Fibroblast of lung (primary cell): ENCODE measurements at regions not wholly inside any gene's neighbourhood (a gene's known extent, or its start where the extent isn't known, plus 50 kb on each side); places are given as distances from the start of the nearest gene placed in this dataset.

ENCODE experiments used
- DNase-seq, 2 donors: peaks; one replicate each; pipeline versions ENCODE4 v3.0.0 to v3.0.0-alpha.2; 2010; ENCODE audit warnings: low read depth in 2 of 2
- H2AFZ ChIP-seq: 2 replicates; pipeline ENCODE4 v1.5.1; 2012; ENCODE audit warnings: low read length, control low read depth, inconsistent platforms
- H3K27ac ChIP-seq: 2 replicates; pipeline ENCODE4 v1.5.1; 2011; ENCODE audit warnings: low read length, control low read depth; ENCODE audit not compliant: insufficient read depth
- H3K27me3 ChIP-seq: 2 replicates; pipeline ENCODE4 v1.5.1; 2011; ENCODE audit warnings: mild to moderate bottlenecking, low read length; ENCODE audit not compliant: control insufficient read depth, insufficient read depth
- H3K36me3 ChIP-seq: 2 replicates; pipeline ENCODE4 v1.5.1; 2011; ENCODE audit warnings: low read length; ENCODE audit not compliant: control insufficient read depth, insufficient read depth
- H3K4me1 ChIP-seq: 2 replicates; pipeline ENCODE4 v1.5.1; 2011; ENCODE audit warnings: low read length; ENCODE audit not compliant: control insufficient read depth, insufficient read depth; ENCODE audit errors: extremely low read depth
- H3K4me2 ChIP-seq: 2 replicates; pipeline ENCODE4 v1.5.1; 2011; ENCODE audit warnings: low read length, control low read depth; ENCODE audit not compliant: insufficient read depth; ENCODE audit errors: extremely low read depth
- H3K4me3 ChIP-seq, 4 experiments: fragments of 200-600 bp in 1 of 4; sonication (generic) in 1 of 4; replicated peaks in 1 of 4; 2 replicates each; pipeline ENCODE4 v1.5.1; 2011 to 2016; ENCODE audit warnings: low read length in 4 of 4, low read depth in 3 of 4, mild to moderate bottlenecking in 3 of 4, control low read depth in 2 of 4, inconsistent platforms in 1 of 4, mixed read lengths in 1 of 4; ENCODE audit not compliant: insufficient read depth in 1 of 4; ENCODE audit errors: control extremely low read depth in 1 of 4
- H3K79me2 ChIP-seq: 2 replicates; pipeline ENCODE4 v1.5.1; 2012; ENCODE audit warnings: mild to moderate bottlenecking, low read length, inconsistent platforms; ENCODE audit not compliant: control insufficient read depth, insufficient read depth
- H3K9ac ChIP-seq: 2 replicates; pipeline ENCODE4 v1.5.1; 2011; ENCODE audit warnings: mild to moderate bottlenecking, low read length, control low read depth; ENCODE audit not compliant: insufficient read depth
- H3K9me3 ChIP-seq: 2 replicates; pipeline ENCODE4 v1.5.1; 2012; ENCODE audit warnings: low read depth, low read length; ENCODE audit not compliant: control insufficient read depth, insufficient read depth
- H4K20me1 ChIP-seq: 2 replicates; pipeline ENCODE4 v1.5.1; 2011; ENCODE audit warnings: low read length; ENCODE audit not compliant: control insufficient read depth, insufficient read depth; ENCODE audit errors: extremely low read depth
- CTCF ChIP-seq, 2 donors: IDR thresholded peaks in 1 of 2; conservative IDR thresholded peaks in 1 of 2; 1 replicate in 1 of 2; 2 replicates in 1 of 2; pipeline ENCODE4 v1.5.1; 2011 to 2012; ENCODE audit warnings: low read length in 2 of 2, control low read depth in 1 of 2, inconsistent platforms in 1 of 2, low read depth in 1 of 2, mild to moderate bottlenecking in 1 of 2
- EZH2 ChIP-seq: IDR thresholded peaks from 2 replicates; pipeline ENCODE4 v1.5.1; 2012; ENCODE audit warnings: low read length, control low read depth, mild to moderate bottlenecking; ENCODE audit errors: missing control alignments

GRCh38 chr13:90752070-90752469 is 595.4 kb upstream of the MIR17HG start:
- H3K27ac ChIP-seq, result no peak overlapping the region
- H3K9ac ChIP-seq, result no peak overlapping the region
- no peak for DNase-seq
- no peaks in the 10 kb centered on the region for H4K20me1 ChIP-seq
- no peaks in the 10 kb centered on the region for H3K4me1 ChIP-seq
- no peak overlapping the region for H3K4me2 ChIP-seq
- TF ChIP-seq EZH2, result no peak
- no peak overlapping the region for H2AFZ ChIP-seq
- H3K27me3 ChIP-seq, result no peaks in the 10 kb centered on the region
- no peaks in the 10 kb centered on the region for H3K9me3 ChIP-seq
- H3K4me3 ChIP-seq, result no peak overlapping the region
- H3K36me3 ChIP-seq, result no peaks in the 10 kb centered on the region
- H3K79me2 ChIP-seq, result no peaks in the 10 kb centered on the region

- no peaks in the 10 kb centered on the region for H3K9me3 ChIP-seq
- H2AFZ ChIP-seq, result no peak overlapping the region
- DNase-seq, result no peak
- H3K36me3 ChIP-seq, result no peaks in the 10 kb centered on the region
- H3K4me1 ChIP-seq, result no peaks in the 10 kb centered on the region
- H3K79me2 ChIP-seq, result no peaks in the 10 kb centered on the region
- H3K4me3 ChIP-seq, result no peak overlapping the region
- H3K27me3 ChIP-seq, result no peaks in the 10 kb centered on the region
- no peak overlapping the region for H3K27ac ChIP-seq
- H3K4me2 ChIP-seq, result no peak overlapping the region
- no peak overlapping the region for H3K9ac ChIP-seq
- TF ChIP-seq CTCF (conservative IDR thresholded peaks at IDR 0.05 in 1 of 2, IDR thresholded peaks at IDR 0.05 in 1 of 2; ENCODE audit: low read depth in 1 of 2, low read length in 2 of 2) (no peak), EZH2 (no peak)
- H4K20me1 ChIP-seq, result no peaks in the 10 kb centered on the region
These were observed 590.3 kb upstream of the MIR17HG start for GRCh38 chr13:90757127-90757680.

GRCh38 chr13:90760639-90761038 is 586.8 kb upstream of the MIR17HG start:
- Histone ChIP-seq H3K4me3 (no peak overlapping the region), H3K9ac (no peak overlapping the region), H3K27me3 (no peaks in the 10 kb centered on the region), H3K36me3 (no peaks in the 10 kb centered on the region), H4K20me1 (no peaks in the 10 kb centered on the region), H3K79me2 (no peaks in the 10 kb centered on the region), H3K4me2 (no peak overlapping the region), H3K4me1 (no peaks in the 10 kb centered on the region), H3K27ac (no peak overlapping the region), H3K9me3 (no peaks in the 10 kb centered on the region), H2AFZ (no peak overlapping the region)
- DNase-seq, result no peak
- no peak for TF ChIP-seq CTCF (conservative IDR thresholded peaks at IDR 0.05 in 1 of 2, IDR thresholded peaks at IDR 0.05 in 1 of 2; ENCODE audit: low read depth in 1 of 2, low read length in 2 of 2)
- no peak for TF ChIP-seq EZH2
